PFSK-1 (cell line): ENCODE measurements at regions not wholly inside any gene's neighbourhood (a gene's known extent, or its start where the extent isn't known, plus 50 kb on each side); places are given as distances from the start of the nearest gene placed in this dataset.

Experiments
- FOXP2 ChIP-seq: optimal IDR thresholded peaks from 2 replicates; pipeline ENCODE3; 2011; ENCODE audit warnings: borderline replicate concordance, control low read depth, inconsistent platforms; ENCODE audit not compliant: insufficient read depth; ENCODE audit errors: extremely low read length, extremely low read depth
- POLR2AphosphoS5 ChIP-seq: IDR thresholded peaks from 2 replicates; pipeline ENCODE4 v1.6.1; 2012; ENCODE audit warnings: low read depth, mild to moderate bottlenecking, control low read depth, low read length, moderate library complexity
- SIN3A ChIP-seq: IDR thresholded peaks from 2 replicates; pipeline ENCODE4 v1.6.1; 2012; ENCODE audit warnings: mild to moderate bottlenecking, low read length, moderate library complexity, borderline replicate concordance; ENCODE audit not compliant: insufficient read depth
- TAF1 ChIP-seq: IDR thresholded peaks from 2 replicates; pipeline ENCODE4 v1.6.1; 2012; ENCODE audit warnings: low read length, control low read depth, borderline replicate concordance; ENCODE audit not compliant: insufficient read depth
- TF ChIP-seq, protein P1 (sequence below), 2 experiments: IDR thresholded peaks; 2 replicates each; pipeline versions ENCODE4 v1.6.1 to v1.8.0; 2011 to 2012; ENCODE audit warnings: low read depth in 2 of 2, low read length in 2 of 2, control low read depth in 1 of 2, inconsistent platforms in 1 of 2, mild to moderate bottlenecking in 1 of 2, moderate library complexity in 1 of 2; ENCODE audit not compliant: insufficient read depth in 1 of 2

DNA sequence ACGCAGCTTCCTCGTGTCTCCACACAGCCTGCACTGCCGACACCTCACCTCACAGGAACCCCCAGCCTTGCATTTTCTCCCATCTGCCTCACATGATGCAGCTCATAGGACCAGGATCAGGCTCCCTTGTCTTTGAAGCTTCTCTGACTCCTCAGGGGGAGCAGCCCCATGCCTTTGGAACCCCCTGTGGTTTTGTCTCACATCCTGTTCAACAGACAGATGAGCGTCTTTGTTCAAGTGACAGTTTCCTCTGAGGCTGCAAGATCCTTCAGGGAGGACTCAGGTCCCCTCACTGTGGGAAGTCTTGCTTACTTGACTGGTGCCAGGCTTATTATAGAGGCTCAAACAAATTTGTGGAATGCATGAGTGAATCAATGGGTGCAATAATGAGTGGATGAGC lies 667.1 kb downstream of the INHBA start:
- TF ChIP-seq, protein P1, sequence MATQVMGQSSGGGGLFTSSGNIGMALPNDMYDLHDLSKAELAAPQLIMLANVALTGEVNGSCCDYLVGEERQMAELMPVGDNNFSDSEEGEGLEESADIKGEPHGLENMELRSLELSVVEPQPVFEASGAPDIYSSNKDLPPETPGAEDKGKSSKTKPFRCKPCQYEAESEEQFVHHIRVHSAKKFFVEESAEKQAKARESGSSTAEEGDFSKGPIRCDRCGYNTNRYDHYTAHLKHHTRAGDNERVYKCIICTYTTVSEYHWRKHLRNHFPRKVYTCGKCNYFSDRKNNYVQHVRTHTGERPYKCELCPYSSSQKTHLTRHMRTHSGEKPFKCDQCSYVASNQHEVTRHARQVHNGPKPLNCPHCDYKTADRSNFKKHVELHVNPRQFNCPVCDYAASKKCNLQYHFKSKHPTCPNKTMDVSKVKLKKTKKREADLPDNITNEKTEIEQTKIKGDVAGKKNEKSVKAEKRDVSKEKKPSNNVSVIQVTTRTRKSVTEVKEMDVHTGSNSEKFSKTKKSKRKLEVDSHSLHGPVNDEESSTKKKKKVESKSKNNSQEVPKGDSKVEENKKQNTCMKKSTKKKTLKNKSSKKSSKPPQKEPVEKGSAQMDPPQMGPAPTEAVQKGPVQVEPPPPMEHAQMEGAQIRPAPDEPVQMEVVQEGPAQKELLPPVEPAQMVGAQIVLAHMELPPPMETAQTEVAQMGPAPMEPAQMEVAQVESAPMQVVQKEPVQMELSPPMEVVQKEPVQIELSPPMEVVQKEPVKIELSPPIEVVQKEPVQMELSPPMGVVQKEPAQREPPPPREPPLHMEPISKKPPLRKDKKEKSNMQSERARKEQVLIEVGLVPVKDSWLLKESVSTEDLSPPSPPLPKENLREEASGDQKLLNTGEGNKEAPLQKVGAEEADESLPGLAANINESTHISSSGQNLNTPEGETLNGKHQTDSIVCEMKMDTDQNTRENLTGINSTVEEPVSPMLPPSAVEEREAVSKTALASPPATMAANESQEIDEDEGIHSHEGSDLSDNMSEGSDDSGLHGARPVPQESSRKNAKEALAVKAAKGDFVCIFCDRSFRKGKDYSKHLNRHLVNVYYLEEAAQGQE (IDR thresholded peaks at IDR 0.05; ENCODE audit: insufficient read depth in 1 of 2, low read depth in 2 of 2, low read length in 2 of 2), result no peak
- TF ChIP-seq TAF1, result no peak
- no peak for TF ChIP-seq POLR2AphosphoS5
- no peak for TF ChIP-seq SIN3A
- no peak for TF ChIP-seq FOXP2
